ENCODE measurements at regions not wholly inside any gene's neighbourhood (a gene's known extent, or its start where the extent isn't known, plus 50 kb on each side); places are given as distances from the start of the nearest gene placed in this dataset.

DNA sequence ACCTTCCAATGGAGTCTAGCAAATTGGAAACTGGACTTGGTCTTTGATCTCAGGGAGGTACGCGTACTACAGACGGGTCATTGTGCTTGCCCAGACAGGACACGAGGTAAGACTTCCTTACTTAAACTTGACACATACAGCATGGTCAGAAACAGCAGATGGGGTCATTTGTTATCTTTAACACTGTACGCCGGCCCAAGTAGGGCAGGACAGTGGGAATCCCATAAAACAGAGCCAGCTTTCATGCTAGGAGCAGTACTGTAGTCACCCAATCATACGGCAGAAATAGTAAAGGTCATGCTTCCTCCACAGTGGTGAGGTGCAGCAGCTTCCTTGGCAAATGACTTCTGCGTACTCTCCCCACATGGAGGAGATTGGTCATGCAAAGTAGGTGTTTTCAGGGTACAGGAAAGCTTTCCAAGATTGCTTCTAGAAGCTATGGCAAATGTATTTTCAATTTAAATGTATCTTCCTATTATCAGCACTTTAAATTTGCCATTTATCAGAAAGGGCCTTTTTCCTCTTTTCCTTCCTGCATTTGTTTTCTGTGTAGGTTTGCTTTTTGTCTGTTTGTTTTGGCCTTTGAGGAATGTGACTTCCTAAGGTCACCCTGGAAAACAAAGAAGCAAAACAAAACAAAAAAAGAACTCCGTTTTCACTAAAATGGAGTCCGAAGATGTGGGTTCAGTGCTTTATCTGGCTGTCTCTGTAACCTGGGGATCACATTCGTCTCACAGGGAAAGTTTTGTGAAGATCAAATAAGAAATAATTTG, 74.0 kb upstream of the DSG1 start:
- TF ChIP-seq, protein P1, sequence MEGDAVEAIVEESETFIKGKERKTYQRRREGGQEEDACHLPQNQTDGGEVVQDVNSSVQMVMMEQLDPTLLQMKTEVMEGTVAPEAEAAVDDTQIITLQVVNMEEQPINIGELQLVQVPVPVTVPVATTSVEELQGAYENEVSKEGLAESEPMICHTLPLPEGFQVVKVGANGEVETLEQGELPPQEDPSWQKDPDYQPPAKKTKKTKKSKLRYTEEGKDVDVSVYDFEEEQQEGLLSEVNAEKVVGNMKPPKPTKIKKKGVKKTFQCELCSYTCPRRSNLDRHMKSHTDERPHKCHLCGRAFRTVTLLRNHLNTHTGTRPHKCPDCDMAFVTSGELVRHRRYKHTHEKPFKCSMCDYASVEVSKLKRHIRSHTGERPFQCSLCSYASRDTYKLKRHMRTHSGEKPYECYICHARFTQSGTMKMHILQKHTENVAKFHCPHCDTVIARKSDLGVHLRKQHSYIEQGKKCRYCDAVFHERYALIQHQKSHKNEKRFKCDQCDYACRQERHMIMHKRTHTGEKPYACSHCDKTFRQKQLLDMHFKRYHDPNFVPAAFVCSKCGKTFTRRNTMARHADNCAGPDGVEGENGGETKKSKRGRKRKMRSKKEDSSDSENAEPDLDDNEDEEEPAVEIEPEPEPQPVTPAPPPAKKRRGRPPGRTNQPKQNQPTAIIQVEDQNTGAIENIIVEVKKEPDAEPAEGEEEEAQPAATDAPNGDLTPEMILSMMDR (IDR thresholded peaks at IDR 0.05; ENCODE audit: low read depth, low read length): no peak
- no peak for TF ChIP-seq EZH2phosphoT487 (IDR thresholded peaks at IDR 0.05; ENCODE audit: low read depth)

All from OCI-LY3 (cell line).